D721Med (cell line): ENCODE measurements at regions not wholly inside any gene's neighbourhood (a gene's known extent, or its start where the extent isn't known, plus 50 kb on each side); places are given as distances from the start of the nearest gene placed in this dataset.
A peak's percentile ranks its signal among the peaks of the same experiment; 100 is the strongest.
"Not testable (repeated sequence)": the region's sequence is repeated elsewhere in the genome, so short reads cannot be mapped to it uniquely, and the experiment has no call there.

Experiments used
- DNase-seq: peaks from one replicate; pipeline ENCODE4 v3.0.0; 2011; ENCODE audit warnings: low spot score; ENCODE audit not compliant: insufficient read length
- FAIRE-seq: peaks from 2 replicates; lab custom pipeline; 2011; peaks lifted over from hg19 to GRCh38; lab: Jason Lieb, UNC
- TF ChIP-seq, protein P1 (sequence below): IDR thresholded peaks from 2 replicates; pipeline ENCODE4 v1.5.1; 2012; ENCODE audit warnings: mild to moderate bottlenecking, control low read depth; ENCODE audit not compliant: insufficient read depth; ENCODE audit errors: missing control alignments

DNA sequence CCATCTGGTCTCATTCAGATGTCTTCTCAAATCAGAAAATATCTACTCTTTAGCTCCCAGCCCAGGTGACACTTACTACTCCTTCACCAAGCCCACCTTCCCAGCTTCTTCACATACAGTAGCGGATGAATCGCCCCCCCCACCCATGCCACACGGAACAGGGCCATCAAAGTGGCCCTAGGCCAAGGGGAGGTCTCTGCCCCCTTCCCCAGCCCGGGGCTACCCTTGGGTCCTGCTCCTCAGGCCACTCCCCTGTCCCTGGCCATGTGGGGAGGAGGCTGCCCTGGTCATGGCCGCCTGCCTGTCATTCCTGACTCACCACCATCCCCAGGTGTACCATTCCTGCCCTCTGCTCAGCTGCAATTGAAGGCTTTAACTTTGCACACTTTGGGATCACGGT lies 142.8 kb downstream of the NECTIN1 start:
- DNase-seq (no peak), FAIRE-seq (no peak)
- TF ChIP-seq, protein P1, sequence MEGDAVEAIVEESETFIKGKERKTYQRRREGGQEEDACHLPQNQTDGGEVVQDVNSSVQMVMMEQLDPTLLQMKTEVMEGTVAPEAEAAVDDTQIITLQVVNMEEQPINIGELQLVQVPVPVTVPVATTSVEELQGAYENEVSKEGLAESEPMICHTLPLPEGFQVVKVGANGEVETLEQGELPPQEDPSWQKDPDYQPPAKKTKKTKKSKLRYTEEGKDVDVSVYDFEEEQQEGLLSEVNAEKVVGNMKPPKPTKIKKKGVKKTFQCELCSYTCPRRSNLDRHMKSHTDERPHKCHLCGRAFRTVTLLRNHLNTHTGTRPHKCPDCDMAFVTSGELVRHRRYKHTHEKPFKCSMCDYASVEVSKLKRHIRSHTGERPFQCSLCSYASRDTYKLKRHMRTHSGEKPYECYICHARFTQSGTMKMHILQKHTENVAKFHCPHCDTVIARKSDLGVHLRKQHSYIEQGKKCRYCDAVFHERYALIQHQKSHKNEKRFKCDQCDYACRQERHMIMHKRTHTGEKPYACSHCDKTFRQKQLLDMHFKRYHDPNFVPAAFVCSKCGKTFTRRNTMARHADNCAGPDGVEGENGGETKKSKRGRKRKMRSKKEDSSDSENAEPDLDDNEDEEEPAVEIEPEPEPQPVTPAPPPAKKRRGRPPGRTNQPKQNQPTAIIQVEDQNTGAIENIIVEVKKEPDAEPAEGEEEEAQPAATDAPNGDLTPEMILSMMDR, result no peak

DNA sequence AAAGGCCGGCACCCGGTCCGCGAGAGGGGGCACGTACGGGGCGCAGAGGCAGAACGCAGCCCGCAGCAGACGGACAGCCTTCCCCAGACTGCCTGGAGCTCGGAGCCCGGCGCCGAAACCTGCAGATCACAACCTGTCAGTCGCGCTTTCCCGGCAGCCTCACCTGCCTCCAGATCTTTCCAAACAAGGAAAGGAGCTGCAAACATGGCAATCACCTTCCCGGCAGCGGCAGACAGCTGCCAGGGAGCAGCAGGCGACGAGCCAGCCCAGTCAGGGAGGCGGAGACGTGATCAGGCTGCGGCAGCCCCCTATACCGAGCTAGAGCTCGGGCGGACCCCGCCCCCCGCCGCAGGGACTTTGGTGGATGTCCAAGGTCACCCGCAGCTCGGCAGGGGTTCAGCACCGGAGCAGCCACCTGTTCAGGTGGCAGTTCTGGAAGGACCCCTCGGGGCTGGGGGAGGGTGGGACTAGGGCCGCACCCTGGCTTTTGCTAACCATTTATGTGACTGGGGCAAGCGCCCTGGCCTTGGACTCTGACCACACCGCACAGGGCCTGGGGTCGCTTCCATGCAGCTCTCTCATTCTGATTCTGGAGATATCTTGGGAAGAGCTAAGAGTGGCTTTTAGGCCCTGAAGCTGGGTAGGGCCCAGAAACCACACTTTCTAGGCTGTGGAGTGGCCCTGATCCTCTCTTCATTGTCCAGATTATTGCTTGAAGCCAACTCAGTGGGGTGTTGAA lies 143.8 kb downstream of the NECTIN1 start:
- FAIRE-seq (no peak), DNase-seq (peak; percentile 38)
- TF ChIP-seq, protein P1, result no peak

DNA sequence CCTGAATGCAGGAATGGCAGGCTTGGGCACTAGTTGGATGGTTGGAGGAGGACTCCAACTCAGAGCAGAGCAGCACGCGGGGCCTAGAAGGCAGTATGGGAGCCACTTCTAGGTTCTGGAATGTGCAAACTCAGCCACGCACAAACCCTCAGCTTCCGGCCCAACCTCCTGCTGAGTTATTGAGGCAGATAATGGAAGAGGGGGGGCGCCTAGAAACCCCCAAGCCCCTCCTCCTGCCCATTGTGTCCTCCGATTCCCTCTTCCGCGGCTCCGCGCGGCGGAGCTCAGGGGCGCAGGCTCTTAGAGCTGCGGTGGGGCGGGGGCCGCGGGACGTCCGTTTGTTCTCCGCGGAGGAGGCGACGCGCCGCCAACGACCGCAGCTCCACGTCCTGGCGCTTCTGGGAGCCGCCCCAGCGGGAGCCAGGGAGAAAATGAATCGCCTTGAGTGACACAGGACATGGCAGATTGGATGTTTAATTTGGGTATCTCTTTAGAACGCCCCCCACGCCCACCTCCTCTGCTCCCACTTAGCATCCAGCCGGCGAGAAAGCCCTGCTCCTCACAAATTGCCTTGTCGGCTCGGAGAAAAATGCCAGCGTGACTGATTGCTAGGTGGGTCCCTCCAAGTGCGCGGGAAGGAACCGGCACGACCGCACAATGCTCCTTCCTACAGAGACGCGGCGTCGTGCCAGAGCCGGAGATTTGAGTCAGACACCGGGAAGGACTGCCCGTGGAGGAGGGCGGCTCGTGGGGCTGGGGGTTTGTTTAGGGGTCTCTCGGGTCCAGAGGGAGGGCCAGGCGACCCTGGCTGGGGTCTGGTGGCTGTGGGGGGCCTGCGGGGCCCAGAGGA lies 144.6 kb downstream of the NECTIN1 start:
- DNase-seq, result peak; percentile 48
- no peak for FAIRE-seq
- TF ChIP-seq, protein P1, result no peak

DNA sequence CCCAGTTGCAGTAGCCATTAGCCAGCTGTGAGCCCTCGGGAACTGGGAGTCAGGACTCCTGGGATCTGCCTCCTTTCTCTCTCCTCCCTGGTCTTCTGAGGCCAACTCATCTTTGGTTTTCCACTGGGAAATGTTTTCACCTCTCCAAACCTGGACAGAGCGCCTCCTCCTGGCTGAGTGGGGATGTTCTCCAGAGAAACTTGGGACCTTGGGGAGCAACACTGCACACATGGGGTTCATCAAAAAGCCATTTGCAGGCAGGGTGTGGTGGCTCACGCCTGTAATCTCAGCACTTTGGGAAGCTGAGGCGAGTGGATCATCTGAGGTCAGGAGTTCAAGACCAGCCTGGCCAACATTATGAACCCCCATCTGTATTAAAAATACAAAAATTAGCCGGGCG lies 145.4 kb downstream of the NECTIN1 start:
- TF ChIP-seq, protein P1, result peak; percentile 4
- DNase-seq (no peak), FAIRE-seq (no peak)

DNA sequence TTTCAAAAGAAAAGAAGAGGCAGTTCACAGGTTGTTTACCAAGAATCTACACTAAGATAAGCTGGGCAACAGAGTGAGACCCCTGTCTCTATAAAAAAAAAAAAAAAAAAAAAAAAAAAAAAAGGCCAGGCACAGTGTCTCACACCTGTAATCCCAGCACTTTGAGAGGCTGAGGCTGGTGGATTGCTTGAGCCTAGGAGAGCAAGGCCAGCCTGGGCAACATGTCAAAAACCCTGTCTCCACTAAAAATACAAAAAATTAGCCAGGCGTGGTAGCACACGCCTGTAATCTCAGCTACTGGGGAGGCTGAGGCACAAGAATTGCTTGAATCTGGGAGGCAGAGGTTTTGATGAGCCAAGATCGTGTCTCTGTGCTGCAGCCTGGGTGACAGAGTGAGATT lies 147.6 kb downstream of the NECTIN1 start:
- not testable (repeated sequence) for DNase-seq, FAIRE-seq

DNA sequence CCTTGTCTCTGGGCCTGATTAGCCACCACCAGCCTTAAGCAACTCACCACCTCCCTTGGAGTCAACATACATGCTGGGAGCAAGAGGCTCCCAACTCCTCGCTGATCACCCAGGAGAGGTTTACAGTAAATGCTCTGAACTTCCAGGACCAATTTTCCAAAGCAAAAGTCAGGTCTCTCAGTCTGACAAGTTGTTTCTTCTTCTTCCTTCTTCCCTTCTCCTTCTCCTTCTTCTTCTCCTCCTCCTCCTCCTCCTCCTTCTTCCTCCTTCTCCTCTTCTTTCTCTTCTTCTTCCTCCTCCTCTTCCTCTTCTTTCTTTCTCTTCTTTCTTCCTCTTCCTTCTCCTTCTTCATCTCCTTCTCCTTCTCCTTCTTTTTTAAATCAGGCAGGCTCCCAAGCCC lies 148.2 kb downstream of the NECTIN1 start:
- DNase-seq (no peak), FAIRE-seq (no peak)
- TF ChIP-seq, protein P1, result no peak

DNA sequence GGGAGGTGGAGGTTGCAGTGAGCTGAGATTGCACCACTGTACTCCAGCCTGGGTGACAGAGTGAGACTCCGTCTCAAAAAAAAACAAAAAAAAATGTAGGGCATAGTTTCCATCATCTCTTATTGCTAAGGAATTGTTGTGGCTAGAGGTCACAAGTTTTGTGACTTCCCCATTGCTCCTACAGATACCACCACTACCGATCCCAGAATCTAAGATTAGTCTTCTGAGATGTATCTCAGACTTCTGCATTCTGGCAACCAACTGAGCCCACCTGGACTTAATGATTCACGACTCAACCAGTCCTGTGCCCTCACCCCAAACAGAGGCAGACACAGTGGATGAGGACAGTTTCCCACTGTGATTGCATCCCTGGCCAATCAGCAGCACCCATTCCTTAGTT lies 148.9 kb downstream of the NECTIN1 start:
- TF ChIP-seq, protein P1, result no peak
- no peak for FAIRE-seq

More for the DNA sequence above, 148.9 kb downstream of the NECTIN1 start:
- DNase-seq, result no peak
